ENCODE measurements at regions not wholly inside any gene's neighbourhood (a gene's known extent, or its start where the extent isn't known, plus 50 kb on each side); places are given as distances from the start of the nearest gene placed in this dataset.

DNA sequence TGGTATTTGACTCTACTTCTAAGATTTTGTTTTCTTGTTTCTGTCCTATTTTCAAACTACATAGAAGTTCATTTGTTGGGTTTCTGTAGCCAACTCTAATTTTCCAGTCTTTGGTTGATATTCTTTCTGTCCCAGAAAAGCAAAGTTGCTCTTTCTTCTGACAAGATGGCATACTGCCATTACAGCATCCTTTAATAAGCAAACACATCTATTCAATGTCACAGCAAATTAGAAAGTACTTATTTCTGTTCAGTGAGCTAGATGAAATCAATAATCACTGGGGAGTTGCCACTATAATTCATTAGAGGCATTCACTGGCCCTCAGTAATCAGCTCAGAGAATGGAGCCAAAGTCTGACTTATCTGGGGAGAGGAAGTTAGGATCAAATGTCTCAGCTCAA lies 1258.0 kb upstream of the IGFBP7 start:
- Histone ChIP-seq H3K56ac (ENCODE audit: low read length) (no peak overlapping the region), H3K79me2 (ENCODE audit: control insufficient read depth, insufficient read depth, low read length) (no peaks in the 10 kb centered on the region), H3K9ac (ENCODE audit: low read length) (no peak overlapping the region), H3K18ac (ENCODE audit: low read length) (no peak overlapping the region), H3K27me3 (ENCODE audit: insufficient read depth, low read length, poor library complexity) (no peaks in the 10 kb centered on the region), H4K8ac (ENCODE audit: low read depth, low read length) (no peak overlapping the region), H2BK120ac (ENCODE audit: low read depth, low read length) (no peak overlapping the region), H2AK5ac (ENCODE audit: low read length) (no peak overlapping the region), H3K79me1 (ENCODE audit: low read length) (no peaks in the 10 kb centered on the region), H3K27ac (ENCODE audit: low read depth, low read length) (no peak overlapping the region), H3K4ac (ENCODE audit: low read depth, low read length) (no peak overlapping the region), H3K4me2 (ENCODE audit: low read length) (no peak overlapping the region), H3K4me1 (ENCODE audit: control insufficient read depth, low read depth, low read length) (no peaks in the 10 kb centered on the region), H3K23ac (ENCODE audit: low read length) (no peak overlapping the region), H4K5ac (ENCODE audit: low read length) (no peak overlapping the region), H3K36me3 (ENCODE audit: control insufficient read depth, insufficient read depth, low read length) (no peaks in the 10 kb centered on the region), H2BK5ac (ENCODE audit: low read length) (no peak overlapping the region), H2BK15ac (replicated peaks; ENCODE audit: low read depth) (no peak overlapping the region), H3K4me3 (ENCODE audit: low read length) (no peak overlapping the region)
- no peak for DNase-seq

GRCh38 chr4:58360354-58361133 lies 1250.4 kb upstream of the IGFBP7 start:
- Histone ChIP-seq H3K79me2 (ENCODE audit: control insufficient read depth, insufficient read depth, low read length) (no peaks in the 10 kb centered on the region), H3K4ac (ENCODE audit: low read depth, low read length) (no peak overlapping the region), H2BK15ac (replicated peaks; ENCODE audit: low read depth) (no peak overlapping the region), H3K79me1 (ENCODE audit: low read length) (no peaks in the 10 kb centered on the region), H3K56ac (ENCODE audit: low read length) (no peak overlapping the region), H3K27me3 (ENCODE audit: insufficient read depth, low read length, poor library complexity) (no peaks in the 10 kb centered on the region), H4K5ac (ENCODE audit: low read length) (no peak overlapping the region), H3K4me3 (ENCODE audit: low read length) (no peak overlapping the region), H3K4me1 (ENCODE audit: control insufficient read depth, low read depth, low read length) (no peaks in the 10 kb centered on the region), H3K23ac (ENCODE audit: low read length) (no peak overlapping the region), H2AK5ac (ENCODE audit: low read length) (no peak overlapping the region), H3K27ac (ENCODE audit: low read depth, low read length) (no peak overlapping the region), H4K8ac (ENCODE audit: low read depth, low read length) (no peak overlapping the region), H3K36me3 (ENCODE audit: control insufficient read depth, insufficient read depth, low read length) (no peaks in the 10 kb centered on the region), H3K18ac (ENCODE audit: low read length) (no peak overlapping the region), H3K9ac (ENCODE audit: low read length) (no peak overlapping the region), H3K4me2 (ENCODE audit: low read length) (no peak overlapping the region), H2BK120ac (ENCODE audit: low read depth, low read length) (no peak overlapping the region), H2BK5ac (ENCODE audit: low read length) (no peak overlapping the region)
- no CpG with 5 or more reads among the region's 5 CpGs for WGBS (ENCODE audit: extremely low coverage, insufficient coverage, low lambda C conversion rate)
- no peak for DNase-seq

DNA sequence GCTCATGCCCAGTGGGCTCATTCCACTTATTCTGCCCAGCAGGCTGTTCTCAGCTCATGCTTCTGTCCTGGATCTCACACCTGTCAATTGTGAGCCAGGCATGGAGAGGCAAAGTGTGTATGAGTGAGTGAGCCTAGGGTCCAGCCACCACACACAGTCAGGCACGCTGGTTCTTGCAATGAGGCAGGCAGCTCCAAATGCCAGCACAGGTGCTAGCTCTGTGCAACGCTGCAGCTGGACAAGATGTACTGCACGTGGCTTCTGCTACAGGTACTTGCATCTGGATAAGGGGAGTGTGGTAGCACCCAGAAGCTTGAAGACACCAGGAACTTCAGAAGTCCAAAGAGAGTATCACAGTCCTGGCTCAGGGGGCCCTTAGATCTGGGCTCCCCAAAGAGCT lies 1249.4 kb upstream of the IGFBP7 start:
- H3K23ac ChIP-seq (ENCODE audit: low read length), result no peak overlapping the region
- H4K8ac ChIP-seq (ENCODE audit: low read depth, low read length), result no peak overlapping the region
- no peaks in the 10 kb centered on the region for H3K79me2 ChIP-seq (ENCODE audit: control insufficient read depth, insufficient read depth, low read length)
- no peak overlapping the region for H3K4me3 ChIP-seq (ENCODE audit: low read length)
- no peak overlapping the region for H2BK120ac ChIP-seq (ENCODE audit: low read depth, low read length)
- H3K9ac ChIP-seq (ENCODE audit: low read length), result no peak overlapping the region
- H3K4ac ChIP-seq (ENCODE audit: low read depth, low read length), result no peak overlapping the region
- H2AK5ac ChIP-seq (ENCODE audit: low read length), result no peak overlapping the region
- H3K36me3 ChIP-seq (ENCODE audit: control insufficient read depth, insufficient read depth, low read length), result no peaks in the 10 kb centered on the region
- no peaks in the 10 kb centered on the region for H3K27me3 ChIP-seq (ENCODE audit: insufficient read depth, low read length, poor library complexity)
- H3K56ac ChIP-seq (ENCODE audit: low read length), result no peak overlapping the region
- H3K79me1 ChIP-seq (ENCODE audit: low read length), result no peaks in the 10 kb centered on the region
- H3K4me2 ChIP-seq (ENCODE audit: low read length), result no peak overlapping the region
- no peak overlapping the region for H3K18ac ChIP-seq (ENCODE audit: low read length)
- H3K27ac ChIP-seq (ENCODE audit: low read depth, low read length), result no peak overlapping the region
- H4K5ac ChIP-seq (ENCODE audit: low read length), result no peak overlapping the region
- no CpG with 5 or more reads among the region's 3 CpGs for WGBS (ENCODE audit: extremely low coverage, insufficient coverage, low lambda C conversion rate)
- DNase-seq, result no peak
- no peak overlapping the region for H2BK15ac ChIP-seq (replicated peaks; ENCODE audit: low read depth)
- H2BK5ac ChIP-seq (ENCODE audit: low read length), result no peak overlapping the region
- no peaks in the 10 kb centered on the region for H3K4me1 ChIP-seq (ENCODE audit: control insufficient read depth, low read depth, low read length)

- Histone ChIP-seq H4K8ac (ENCODE audit: low read depth, low read length) (no peak overlapping the region), H3K56ac (ENCODE audit: low read length) (no peak overlapping the region), H3K27ac (ENCODE audit: low read depth, low read length) (no peak overlapping the region), H3K79me1 (ENCODE audit: low read length) (no peaks in the 10 kb centered on the region), H3K23ac (ENCODE audit: low read length) (no peak overlapping the region), H2AK5ac (ENCODE audit: low read length) (no peak overlapping the region), H3K27me3 (ENCODE audit: insufficient read depth, low read length, poor library complexity) (no peaks in the 10 kb centered on the region), H3K9ac (ENCODE audit: low read length) (no peak overlapping the region), H3K4me2 (ENCODE audit: low read length) (no peak overlapping the region), H2BK15ac (replicated peaks; ENCODE audit: low read depth) (no peak overlapping the region), H3K79me2 (ENCODE audit: control insufficient read depth, insufficient read depth, low read length) (no peaks in the 10 kb centered on the region), H3K18ac (ENCODE audit: low read length) (no peak overlapping the region), H2BK5ac (ENCODE audit: low read length) (no peak overlapping the region), H2BK120ac (ENCODE audit: low read depth, low read length) (no peak overlapping the region), H3K4ac (ENCODE audit: low read depth, low read length) (no peak overlapping the region), H4K5ac (ENCODE audit: low read length) (no peak overlapping the region), H3K36me3 (ENCODE audit: control insufficient read depth, insufficient read depth, low read length) (no peaks in the 10 kb centered on the region), H3K4me3 (ENCODE audit: low read length) (no peak overlapping the region), H3K4me1 (ENCODE audit: control insufficient read depth, low read depth, low read length) (no peaks in the 10 kb centered on the region)
- DNase-seq, result peak; percentile 16
Measured at GRCh38 chr4:58357947-58358346, 1247.8 kb upstream of the IGFBP7 start.

GRCh38 chr4:58325070-58325469 lies 1214.9 kb upstream of the IGFBP7 start:
- DNase-seq, result no peak
- Histone ChIP-seq H3K9ac (ENCODE audit: low read length) (no peak overlapping the region), H3K79me2 (ENCODE audit: control insufficient read depth, insufficient read depth, low read length) (no peaks in the 10 kb centered on the region), H3K4me1 (ENCODE audit: control insufficient read depth, low read depth, low read length) (no peaks in the 10 kb centered on the region), H2BK120ac (ENCODE audit: low read depth, low read length) (no peak overlapping the region), H4K5ac (ENCODE audit: low read length) (no peak overlapping the region), H2AK5ac (ENCODE audit: low read length) (no peak overlapping the region), H3K4ac (ENCODE audit: low read depth, low read length) (no peak overlapping the region), H3K79me1 (ENCODE audit: low read length) (no peaks in the 10 kb centered on the region), H3K18ac (ENCODE audit: low read length) (no peak overlapping the region), H3K27ac (ENCODE audit: low read depth, low read length) (no peak overlapping the region), H3K56ac (ENCODE audit: low read length) (no peak overlapping the region), H3K27me3 (ENCODE audit: insufficient read depth, low read length, poor library complexity) (no peaks in the 10 kb centered on the region), H3K23ac (ENCODE audit: low read length) (no peak overlapping the region), H3K4me3 (ENCODE audit: low read length) (no peak overlapping the region), H2BK15ac (replicated peaks; ENCODE audit: low read depth) (no peak overlapping the region), H4K8ac (ENCODE audit: low read depth, low read length) (no peak overlapping the region), H2BK5ac (ENCODE audit: low read length) (no peak overlapping the region), H3K36me3 (ENCODE audit: control insufficient read depth, insufficient read depth, low read length) (no peaks in the 10 kb centered on the region), H3K4me2 (ENCODE audit: low read length) (no peak overlapping the region)
- no CpG with 5 or more reads among the region's 4 CpGs for WGBS (ENCODE audit: extremely low coverage, insufficient coverage, low lambda C conversion rate)

GRCh38 chr4:58313444-58313843 lies 1203.3 kb upstream of the IGFBP7 start:
- Histone ChIP-seq H3K4me1 (ENCODE audit: control insufficient read depth, low read depth, low read length) (no peaks in the 10 kb centered on the region), H3K36me3 (ENCODE audit: control insufficient read depth, insufficient read depth, low read length) (no peaks in the 10 kb centered on the region), H2BK5ac (ENCODE audit: low read length) (no peak overlapping the region), H3K79me1 (ENCODE audit: low read length) (no peaks in the 10 kb centered on the region), H2BK120ac (ENCODE audit: low read depth, low read length) (no peak overlapping the region), H3K9ac (ENCODE audit: low read length) (no peak overlapping the region), H2AK5ac (ENCODE audit: low read length) (no peak overlapping the region), H3K27me3 (ENCODE audit: insufficient read depth, low read length, poor library complexity) (no peaks in the 10 kb centered on the region), H3K23ac (ENCODE audit: low read length) (no peak overlapping the region), H4K5ac (ENCODE audit: low read length) (no peak overlapping the region), H3K27ac (ENCODE audit: low read depth, low read length) (no peak overlapping the region), H3K4me2 (ENCODE audit: low read length) (no peak overlapping the region), H3K4me3 (ENCODE audit: low read length) (no peak overlapping the region), H2BK15ac (replicated peaks; ENCODE audit: low read depth) (no peak overlapping the region), H3K18ac (ENCODE audit: low read length) (no peak overlapping the region), H3K4ac (ENCODE audit: low read depth, low read length) (no peak overlapping the region), H3K79me2 (ENCODE audit: control insufficient read depth, insufficient read depth, low read length) (no peaks in the 10 kb centered on the region), H4K8ac (ENCODE audit: low read depth, low read length) (no peak overlapping the region), H3K56ac (ENCODE audit: low read length) (no peak overlapping the region)
- WGBS (ENCODE audit: extremely low coverage, insufficient coverage, low lambda C conversion rate), result no CpG with 5 or more reads among the region's 4 CpGs
- DNase-seq, result no peak

Data from mesendoderm (in vitro differentiated cells).